K562 (cell line): ENCODE measurements at regions not wholly inside any gene's neighbourhood (a gene's known extent, or its start where the extent isn't known, plus 50 kb on each side); places are given as distances from the start of the nearest gene placed in this dataset.

Source experiments
- ATAC-seq: fragments of 200-7000 bp; cut with Tn5 transposase; 3 replicates; pipeline ENCODE4 v1.9.1; 2020; ENCODE audit warnings: moderate library complexity
- BruUV-seq: library from RNA; stranded (reverse); fragments of 400-500 nt; replicated peaks from 2 replicates; lab custom pipeline; 2021; lab: Mats Ljungman, UMichigan
- CTCF ChIA-PET: fragments of 300-600 bp; formaldehyde crosslinking; extraction: SDS; loops from one replicate; lab custom pipeline; 2021; ENCODE audit warnings: low intra/inter-chr PET ratio; lab: Yijun Ruan, JAX
- POLR2A ChIA-PET: fragments of 300-600, 350-650 bp; sonication (Branson Sonifier 250); formaldehyde crosslinking; extraction: SDS; loops from one replicate; lab custom pipeline; 2021; ENCODE audit warnings: antibody characterized with exemption, inconsistent platforms; lab: Yijun Ruan, JAX
- DNase-seq, 4 experiments: peaks; one replicate each; pipeline versions ENCODE4 v3.0.0 to v3.0.0-alpha.2; 2011 to 2018; ENCODE audit warnings: low spot score in 3 of 4, mixed read lengths in 3 of 4; ENCODE audit errors: extremely low read depth in 1 of 4
- FAIRE-seq: peaks from 2 replicates; lab custom pipeline; 2011; peaks lifted over from hg19 to GRCh38; lab: Jason Lieb, UNC
- H2AFZ ChIP-seq: 2 replicates; pipeline ENCODE4 v1.6.0; 2011; ENCODE audit warnings: low read depth, low read length, control low read depth, inconsistent platforms
- H3K27ac ChIP-seq: fragments of 200-600 bp; 3 replicates; pipeline ENCODE4 v1.8.0; 2011; ENCODE audit warnings: low read depth, mild to moderate bottlenecking, control low read depth, inconsistent platforms, low read length, moderate library complexity, mixed read lengths; ENCODE audit errors: extremely low read depth
- H3K27me3 ChIP-seq, 2 experiments: fragments of 300-600 bp in 1 of 2; 2 replicates in 1 of 2; 3 replicates in 1 of 2; pipeline versions ENCODE4 v1.6.0 to v1.8.0; 2011; ENCODE audit warnings: inconsistent platforms in 2 of 2, low read length in 2 of 2, mild to moderate bottlenecking in 1 of 2, mixed read lengths in 1 of 2, moderate library complexity in 1 of 2; ENCODE audit not compliant: control insufficient read depth in 2 of 2, insufficient read depth in 2 of 2
- H3K36me3 ChIP-seq: fragments of 300-600 bp; 3 replicates; pipeline ENCODE4 v1.8.0; 2011; ENCODE audit warnings: mild to moderate bottlenecking, low read length, inconsistent platforms; ENCODE audit not compliant: control insufficient read depth, insufficient read depth
- H3K4me1 ChIP-seq, 2 experiments: fragments of 200-600 bp in 1 of 2; replicated peaks in 1 of 2; 2 replicates in 1 of 2; 3 replicates in 1 of 2; pipeline versions ENCODE4 v1.5.1 to v1.8.0; 2011; ENCODE audit warnings: inconsistent platforms in 2 of 2, low read length in 2 of 2, mild to moderate bottlenecking in 1 of 2, mixed read lengths in 1 of 2, moderate library complexity in 1 of 2; ENCODE audit not compliant: control insufficient read depth in 2 of 2, insufficient read depth in 2 of 2
- H3K4me2 ChIP-seq: 2 replicates; pipeline ENCODE4 v1.6.1; 2011; ENCODE audit warnings: low read length, control low read depth, inconsistent platforms, mixed read lengths; ENCODE audit not compliant: insufficient read depth
- H3K4me3 ChIP-seq: fragments of 200-600 bp; sonication (generic), shearing (Covaris generic); 2 replicates; pipeline ENCODE4 v1.5.1; 2016; ENCODE audit warnings: control low read depth, inconsistent platforms
- H3K79me2 ChIP-seq: fragments of 200-600 bp; 3 replicates; pipeline ENCODE4 v1.8.0; 2011; ENCODE audit warnings: low read length, inconsistent platforms; ENCODE audit not compliant: control insufficient read depth, insufficient read depth
- H3K9ac ChIP-seq, 2 experiments: 2 replicates each; pipeline versions ENCODE4 v1.6.0 to v1.6.1; 2011; ENCODE audit warnings: low read depth in 2 of 2, low read length in 2 of 2, control low read depth in 1 of 2, inconsistent platforms in 1 of 2, mild to moderate bottlenecking in 1 of 2, mixed read lengths in 1 of 2; ENCODE audit not compliant: insufficient read depth in 1 of 2
- H3K9me1 ChIP-seq: one replicate; pipeline ENCODE4 v1.6.0; 2011; ENCODE audit warnings: inconsistent platforms, mild to moderate bottlenecking, low read length, moderate library complexity; ENCODE audit not compliant: control insufficient read depth, insufficient read depth
- H3K9me3 ChIP-seq: replicated peaks from 2 replicates; pipeline ENCODE4 v1.5.1; 2011; ENCODE audit warnings: low read depth, low read length, inconsistent platforms; ENCODE audit not compliant: control insufficient read depth, insufficient read depth
- H4K20me1 ChIP-seq: replicated peaks from 2 replicates; pipeline ENCODE4 v1.6.1; 2011; ENCODE audit warnings: low read length, inconsistent platforms, mixed read lengths; ENCODE audit not compliant: control insufficient read depth, insufficient read depth
- ARID2 ChIP-seq: fragments of 450-650 bp; IDR thresholded peaks from 2 replicates; pipeline ENCODE4 v1.6.1; 2017; ENCODE audit warnings: antibody characterized with exemption, mild to moderate bottlenecking
- HDAC1 ChIP-seq, 2 experiments: fragments of 450-650 bp; IDR thresholded peaks; 2 replicates each; pipeline ENCODE4 v1.6.1; 2016 to 2017; ENCODE audit warnings: inconsistent platforms in 1 of 2, mild to moderate bottlenecking in 1 of 2, moderate library complexity in 1 of 2
- HEY1 ChIP-seq: fragments of 250-450 bp; sonication (Bioruptor Pico); IDR thresholded peaks from 2 replicates; pipeline ENCODE4 v1.5.0; 2020; ENCODE audit warnings: mild to moderate bottlenecking, moderate library complexity, borderline replicate concordance
- PCBP2 ChIP-seq: fragments of 200-400 bp; formaldehyde crosslinking; IDR thresholded peaks from 2 replicates; pipeline ENCODE4 v1.6.1; 2018; ENCODE audit warnings: low read length, low read depth, mild to moderate bottlenecking, moderate library complexity; ENCODE audit not compliant: poor library complexity, severe bottlenecking
- XRCC3 ChIP-seq: fragments of 450-650 bp; IDR thresholded peaks from 2 replicates; pipeline ENCODE4 v1.6.1; 2017; ENCODE audit warnings: mild to moderate bottlenecking, moderate library complexity
- ZC3H8 ChIP-seq: fragments of 450-650 bp; IDR thresholded peaks from 2 replicates; pipeline ENCODE4 v1.6.1; 2017
- WGBS: fragments of 100-300 bp; shearing (Covaris generic); methylation state at CpG from one replicate; pipeline ENCODE4 v1.1.6; 2016; ENCODE audit warnings: low coverage, mixed read lengths; ENCODE audit not compliant: insufficient coverage; ENCODE audit errors: missing lambda C conversion rate; 5-methylcytosine and 5-hydroxymethylcytosine counted together
- in situ Hi-C: fragments of 300-500 bp; cut with MboI; formaldehyde crosslinking; loops from 4 replicates; pipeline ENCODE4 v1.15.0; 2018; ENCODE audit warnings: inconsistent platforms, mixed read lengths
- intact Hi-C: fragments of 100-400 bp; cut with micrococcal nuclease; formaldehyde crosslinking; loops from 2 replicates; pipeline ENCODE4 v1.14.2; 2022
- TF ChIP-seq, protein P1 (sequence below), 2 experiments: fragments of 250-450 bp in 1 of 2; fragments of 450-650 bp in 1 of 2; sonication (Bioruptor Pico) in 1 of 2; IDR thresholded peaks; 2 replicates each; pipeline versions ENCODE4 v1.6.1 to v1.8.0; 2016 to 2021; ENCODE audit warnings: mild to moderate bottlenecking in 2 of 2, moderate library complexity in 2 of 2, missing compliant biosample characterization in 1 of 2, missing genetic modification characterization in 1 of 2
- TF ChIP-seq, protein P2 (sequence below): fragments of 200-800 bp; sonication (Bioruptor generic); IDR thresholded peaks from 2 replicates; pipeline ENCODE4 v1.6.1; 2017; ENCODE audit warnings: missing genetic modification characterization, missing compliant biosample characterization
- TF ChIP-seq, protein P3 (sequence below): fragments of 450-650 bp; IDR thresholded peaks from 2 replicates; pipeline ENCODE4 v1.6.1; 2016; ENCODE audit warnings: mild to moderate bottlenecking, moderate library complexity

DNA sequence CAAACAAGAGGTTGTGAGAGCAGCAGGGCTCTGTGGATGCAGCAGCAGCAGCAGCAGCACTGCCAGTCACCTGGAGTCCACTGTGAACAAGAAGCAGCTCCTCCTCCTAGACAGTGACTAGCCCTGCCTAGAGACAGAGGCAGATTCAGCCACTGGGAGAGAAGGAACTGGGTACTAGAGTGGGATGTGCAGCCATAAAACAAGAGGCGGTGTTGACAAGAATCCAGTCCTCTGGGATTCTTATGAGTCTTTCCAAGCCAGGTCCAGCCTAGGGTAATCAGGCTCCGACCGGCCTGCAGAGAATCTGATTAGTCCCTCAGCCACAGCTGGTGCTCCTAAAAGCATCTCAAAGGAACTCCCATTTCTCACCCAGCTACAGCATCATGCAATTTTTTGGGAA lies 83.9 kb upstream of the USP47 start:
- Histone ChIP-seq H3K27ac (no peak overlapping the region), H3K36me3 (no peaks in the 10 kb centered on the region), H3K9me3 (no peaks in the 10 kb centered on the region), H4K20me1 (no peaks in the 10 kb centered on the region; the same call in 1 of the 2 replicates), H2AFZ (no peak overlapping the region), H3K9me1 (no peaks in the 10 kb centered on the region), H3K27me3 (peaks cover 10 to 34% of the 10 kb centered on the region in 2 experiments; a peak in 4 of 5 replicates), H3K9ac (no peak overlapping the region), H3K4me1 (no peaks in the 10 kb centered on the region), H3K79me2 (no peaks in the 10 kb centered on the region), H3K4me3 (no peak overlapping the region), H3K4me2 (no peak overlapping the region)
- CTCF ChIA-PET: no interaction called here
- no TSS peak for BruUV-seq
- ATAC-seq: no peak
- in situ Hi-C loops: no loop called here
- intact Hi-C loops: no loop called here
- FAIRE-seq: no peak
- no peak for DNase-seq
- POLR2A ChIA-PET: no interaction called here
- 0% methylated on average over 3 of the region's 3 CpGs for WGBS
- TF ChIP-seq, protein P1, sequence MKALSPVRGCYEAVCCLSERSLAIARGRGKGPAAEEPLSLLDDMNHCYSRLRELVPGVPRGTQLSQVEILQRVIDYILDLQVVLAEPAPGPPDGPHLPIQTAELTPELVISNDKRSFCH (CRISPR knock-in tag; IDR thresholded peaks at IDR 0.05): no peak
- TF ChIP-seq, protein P1 (tag; IDR thresholded peaks at IDR 0.05): no peak
- TF ChIP-seq, protein P2, sequence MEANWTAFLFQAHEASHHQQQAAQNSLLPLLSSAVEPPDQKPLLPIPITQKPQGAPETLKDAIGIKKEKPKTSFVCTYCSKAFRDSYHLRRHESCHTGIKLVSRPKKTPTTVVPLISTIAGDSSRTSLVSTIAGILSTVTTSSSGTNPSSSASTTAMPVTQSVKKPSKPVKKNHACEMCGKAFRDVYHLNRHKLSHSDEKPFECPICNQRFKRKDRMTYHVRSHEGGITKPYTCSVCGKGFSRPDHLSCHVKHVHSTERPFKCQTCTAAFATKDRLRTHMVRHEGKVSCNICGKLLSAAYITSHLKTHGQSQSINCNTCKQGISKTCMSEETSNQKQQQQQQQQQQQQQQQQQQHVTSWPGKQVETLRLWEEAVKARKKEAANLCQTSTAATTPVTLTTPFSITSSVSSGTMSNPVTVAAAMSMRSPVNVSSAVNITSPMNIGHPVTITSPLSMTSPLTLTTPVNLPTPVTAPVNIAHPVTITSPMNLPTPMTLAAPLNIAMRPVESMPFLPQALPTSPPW (CRISPR knock-in tag): no peak
- TF ChIP-seq PCBP2 (no peak), HEY1 (CRISPR knock-in tag) (no peak), ARID2 (no peak), ZC3H8 (no peak), HDAC1 (IDR thresholded peaks at IDR 0.05) (no peak), XRCC3 (no peak)
- TF ChIP-seq, protein P3, sequence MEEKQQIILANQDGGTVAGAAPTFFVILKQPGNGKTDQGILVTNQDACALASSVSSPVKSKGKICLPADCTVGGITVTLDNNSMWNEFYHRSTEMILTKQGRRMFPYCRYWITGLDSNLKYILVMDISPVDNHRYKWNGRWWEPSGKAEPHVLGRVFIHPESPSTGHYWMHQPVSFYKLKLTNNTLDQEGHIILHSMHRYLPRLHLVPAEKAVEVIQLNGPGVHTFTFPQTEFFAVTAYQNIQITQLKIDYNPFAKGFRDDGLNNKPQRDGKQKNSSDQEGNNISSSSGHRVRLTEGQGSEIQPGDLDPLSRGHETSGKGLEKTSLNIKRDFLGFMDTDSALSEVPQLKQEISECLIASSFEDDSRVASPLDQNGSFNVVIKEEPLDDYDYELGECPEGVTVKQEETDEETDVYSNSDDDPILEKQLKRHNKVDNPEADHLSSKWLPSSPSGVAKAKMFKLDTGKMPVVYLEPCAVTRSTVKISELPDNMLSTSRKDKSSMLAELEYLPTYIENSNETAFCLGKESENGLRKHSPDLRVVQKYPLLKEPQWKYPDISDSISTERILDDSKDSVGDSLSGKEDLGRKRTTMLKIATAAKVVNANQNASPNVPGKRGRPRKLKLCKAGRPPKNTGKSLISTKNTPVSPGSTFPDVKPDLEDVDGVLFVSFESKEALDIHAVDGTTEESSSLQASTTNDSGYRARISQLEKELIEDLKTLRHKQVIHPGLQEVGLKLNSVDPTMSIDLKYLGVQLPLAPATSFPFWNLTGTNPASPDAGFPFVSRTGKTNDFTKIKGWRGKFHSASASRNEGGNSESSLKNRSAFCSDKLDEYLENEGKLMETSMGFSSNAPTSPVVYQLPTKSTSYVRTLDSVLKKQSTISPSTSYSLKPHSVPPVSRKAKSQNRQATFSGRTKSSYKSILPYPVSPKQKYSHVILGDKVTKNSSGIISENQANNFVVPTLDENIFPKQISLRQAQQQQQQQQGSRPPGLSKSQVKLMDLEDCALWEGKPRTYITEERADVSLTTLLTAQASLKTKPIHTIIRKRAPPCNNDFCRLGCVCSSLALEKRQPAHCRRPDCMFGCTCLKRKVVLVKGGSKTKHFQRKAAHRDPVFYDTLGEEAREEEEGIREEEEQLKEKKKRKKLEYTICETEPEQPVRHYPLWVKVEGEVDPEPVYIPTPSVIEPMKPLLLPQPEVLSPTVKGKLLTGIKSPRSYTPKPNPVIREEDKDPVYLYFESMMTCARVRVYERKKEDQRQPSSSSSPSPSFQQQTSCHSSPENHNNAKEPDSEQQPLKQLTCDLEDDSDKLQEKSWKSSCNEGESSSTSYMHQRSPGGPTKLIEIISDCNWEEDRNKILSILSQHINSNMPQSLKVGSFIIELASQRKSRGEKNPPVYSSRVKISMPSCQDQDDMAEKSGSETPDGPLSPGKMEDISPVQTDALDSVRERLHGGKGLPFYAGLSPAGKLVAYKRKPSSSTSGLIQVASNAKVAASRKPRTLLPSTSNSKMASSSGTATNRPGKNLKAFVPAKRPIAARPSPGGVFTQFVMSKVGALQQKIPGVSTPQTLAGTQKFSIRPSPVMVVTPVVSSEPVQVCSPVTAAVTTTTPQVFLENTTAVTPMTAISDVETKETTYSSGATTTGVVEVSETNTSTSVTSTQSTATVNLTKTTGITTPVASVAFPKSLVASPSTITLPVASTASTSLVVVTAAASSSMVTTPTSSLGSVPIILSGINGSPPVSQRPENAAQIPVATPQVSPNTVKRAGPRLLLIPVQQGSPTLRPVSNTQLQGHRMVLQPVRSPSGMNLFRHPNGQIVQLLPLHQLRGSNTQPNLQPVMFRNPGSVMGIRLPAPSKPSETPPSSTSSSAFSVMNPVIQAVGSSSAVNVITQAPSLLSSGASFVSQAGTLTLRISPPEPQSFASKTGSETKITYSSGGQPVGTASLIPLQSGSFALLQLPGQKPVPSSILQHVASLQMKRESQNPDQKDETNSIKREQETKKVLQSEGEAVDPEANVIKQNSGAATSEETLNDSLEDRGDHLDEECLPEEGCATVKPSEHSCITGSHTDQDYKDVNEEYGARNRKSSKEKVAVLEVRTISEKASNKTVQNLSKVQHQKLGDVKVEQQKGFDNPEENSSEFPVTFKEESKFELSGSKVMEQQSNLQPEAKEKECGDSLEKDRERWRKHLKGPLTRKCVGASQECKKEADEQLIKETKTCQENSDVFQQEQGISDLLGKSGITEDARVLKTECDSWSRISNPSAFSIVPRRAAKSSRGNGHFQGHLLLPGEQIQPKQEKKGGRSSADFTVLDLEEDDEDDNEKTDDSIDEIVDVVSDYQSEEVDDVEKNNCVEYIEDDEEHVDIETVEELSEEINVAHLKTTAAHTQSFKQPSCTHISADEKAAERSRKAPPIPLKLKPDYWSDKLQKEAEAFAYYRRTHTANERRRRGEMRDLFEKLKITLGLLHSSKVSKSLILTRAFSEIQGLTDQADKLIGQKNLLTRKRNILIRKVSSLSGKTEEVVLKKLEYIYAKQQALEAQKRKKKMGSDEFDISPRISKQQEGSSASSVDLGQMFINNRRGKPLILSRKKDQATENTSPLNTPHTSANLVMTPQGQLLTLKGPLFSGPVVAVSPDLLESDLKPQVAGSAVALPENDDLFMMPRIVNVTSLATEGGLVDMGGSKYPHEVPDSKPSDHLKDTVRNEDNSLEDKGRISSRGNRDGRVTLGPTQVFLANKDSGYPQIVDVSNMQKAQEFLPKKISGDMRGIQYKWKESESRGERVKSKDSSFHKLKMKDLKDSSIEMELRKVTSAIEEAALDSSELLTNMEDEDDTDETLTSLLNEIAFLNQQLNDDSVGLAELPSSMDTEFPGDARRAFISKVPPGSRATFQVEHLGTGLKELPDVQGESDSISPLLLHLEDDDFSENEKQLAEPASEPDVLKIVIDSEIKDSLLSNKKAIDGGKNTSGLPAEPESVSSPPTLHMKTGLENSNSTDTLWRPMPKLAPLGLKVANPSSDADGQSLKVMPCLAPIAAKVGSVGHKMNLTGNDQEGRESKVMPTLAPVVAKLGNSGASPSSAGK: no peak
